Tibial artery (tissue), 4 donors: ENCODE measurements at regions not wholly inside any gene's neighbourhood (a gene's known extent, or its start where the extent isn't known, plus 50 kb on each side); places are given as distances from the start of the nearest gene placed in this dataset.

Source experiments
- DNase-seq, 2 donors: peaks; one replicate each; pipeline ENCODE4 v3.0.0-alpha.2; 2019
- H3K27ac ChIP-seq, 2 donors: fragments of 200-600 bp; sonication (generic) in 1 of 2; 1 replicate in 1 of 2; 2 replicates in 1 of 2; pipeline ENCODE4 v1.5.1; 2018 to 2019; ENCODE audit warnings: mild to moderate bottlenecking in 1 of 2
- H3K27me3 ChIP-seq, 2 donors: fragments of 200-600 bp; sonication (generic) in 1 of 2; one replicate each; pipeline versions ENCODE4 v1.5.1 to v1.6.0; 2016 to 2019
- H3K36me3 ChIP-seq, 3 donors: fragments of 200-600 bp; sonication (generic) in 2 of 3; one replicate each; pipeline ENCODE4 v1.5.1; 2016 to 2019; ENCODE audit warnings: mild to moderate bottlenecking in 2 of 3
- H3K4me1 ChIP-seq, 4 donors: fragments of 200-600 bp; sonication (generic) in 2 of 4; 1 replicate in 3 of 4; 2 replicates in 1 of 4; pipeline ENCODE4 v1.5.1; 2016 to 2019
- H3K4me3 ChIP-seq, 2 donors: fragments of 200-600 bp; sonication (generic) in 1 of 2; 1 replicate in 1 of 2; 2 replicates in 1 of 2; pipeline ENCODE4 v1.5.1; 2018 to 2019; ENCODE audit warnings: mild to moderate bottlenecking in 2 of 2
- H3K9me3 ChIP-seq, 3 donors: fragments of 200-600 bp; sonication (generic) in 1 of 3; one replicate each; pipeline ENCODE4 v1.5.1; 2016 to 2019
- intact Hi-C: fragments of 100-400 bp; cut with DNase I; formaldehyde crosslinking; loops from one replicate; pipeline ENCODE4 v1.15.0; 2023; ENCODE audit warnings: low total_unique reads
- TF ChIP-seq, protein P1 (sequence below), 2 experiments: fragments of 200-600 bp in 1 of 2; fragments of 450-650 bp in 1 of 2; IDR thresholded peaks; one replicate each; pipeline ENCODE4 v1.5.1; 2017 to 2019; ENCODE audit warnings: antibody characterized with exemption in 2 of 2, mild to moderate bottlenecking in 1 of 2, moderate library complexity in 1 of 2

DNA sequence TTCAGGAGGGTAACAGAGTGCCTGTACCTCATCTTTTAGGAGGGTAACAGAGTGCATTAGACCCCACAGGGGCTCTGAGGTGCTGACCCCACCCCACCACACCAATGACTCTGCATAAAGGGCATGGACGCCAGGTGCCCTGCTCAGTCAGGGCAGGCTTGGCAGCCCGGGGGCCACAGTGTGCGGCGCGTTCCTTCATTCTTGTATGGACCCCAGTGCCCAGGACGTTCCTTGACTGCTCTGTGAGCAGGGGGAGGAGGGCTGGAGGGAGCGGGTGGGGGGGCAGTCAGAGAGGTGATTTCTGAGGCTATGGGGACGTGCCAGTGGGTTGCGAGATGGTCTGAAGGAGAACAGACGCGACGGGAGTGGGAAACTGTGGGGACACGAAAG, 168.7 kb upstream of the NCK2 start:
- Histone ChIP-seq H3K27me3 (no peaks in the 10 kb centered on the region), H3K9me3 (no peaks in the 10 kb centered on the region), H3K4me3 (no peak overlapping the region), H3K27ac (no peak overlapping the region), H3K36me3 (no peaks in the 10 kb centered on the region), H3K4me1 (peaks cover 0 to 17% (median 2%) of the 10 kb centered on the region in 4 donors)
- no peak for DNase-seq
- TF ChIP-seq, protein P1, sequence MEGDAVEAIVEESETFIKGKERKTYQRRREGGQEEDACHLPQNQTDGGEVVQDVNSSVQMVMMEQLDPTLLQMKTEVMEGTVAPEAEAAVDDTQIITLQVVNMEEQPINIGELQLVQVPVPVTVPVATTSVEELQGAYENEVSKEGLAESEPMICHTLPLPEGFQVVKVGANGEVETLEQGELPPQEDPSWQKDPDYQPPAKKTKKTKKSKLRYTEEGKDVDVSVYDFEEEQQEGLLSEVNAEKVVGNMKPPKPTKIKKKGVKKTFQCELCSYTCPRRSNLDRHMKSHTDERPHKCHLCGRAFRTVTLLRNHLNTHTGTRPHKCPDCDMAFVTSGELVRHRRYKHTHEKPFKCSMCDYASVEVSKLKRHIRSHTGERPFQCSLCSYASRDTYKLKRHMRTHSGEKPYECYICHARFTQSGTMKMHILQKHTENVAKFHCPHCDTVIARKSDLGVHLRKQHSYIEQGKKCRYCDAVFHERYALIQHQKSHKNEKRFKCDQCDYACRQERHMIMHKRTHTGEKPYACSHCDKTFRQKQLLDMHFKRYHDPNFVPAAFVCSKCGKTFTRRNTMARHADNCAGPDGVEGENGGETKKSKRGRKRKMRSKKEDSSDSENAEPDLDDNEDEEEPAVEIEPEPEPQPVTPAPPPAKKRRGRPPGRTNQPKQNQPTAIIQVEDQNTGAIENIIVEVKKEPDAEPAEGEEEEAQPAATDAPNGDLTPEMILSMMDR (IDR thresholded peaks at IDR 0.05), result no peak
- intact Hi-C loops, result loop anchor here (5.0 to 10.0 kb wide), 3 partner anchors 109 to 519 kb away; no protein-coding TSS in a partner anchor

DNA sequence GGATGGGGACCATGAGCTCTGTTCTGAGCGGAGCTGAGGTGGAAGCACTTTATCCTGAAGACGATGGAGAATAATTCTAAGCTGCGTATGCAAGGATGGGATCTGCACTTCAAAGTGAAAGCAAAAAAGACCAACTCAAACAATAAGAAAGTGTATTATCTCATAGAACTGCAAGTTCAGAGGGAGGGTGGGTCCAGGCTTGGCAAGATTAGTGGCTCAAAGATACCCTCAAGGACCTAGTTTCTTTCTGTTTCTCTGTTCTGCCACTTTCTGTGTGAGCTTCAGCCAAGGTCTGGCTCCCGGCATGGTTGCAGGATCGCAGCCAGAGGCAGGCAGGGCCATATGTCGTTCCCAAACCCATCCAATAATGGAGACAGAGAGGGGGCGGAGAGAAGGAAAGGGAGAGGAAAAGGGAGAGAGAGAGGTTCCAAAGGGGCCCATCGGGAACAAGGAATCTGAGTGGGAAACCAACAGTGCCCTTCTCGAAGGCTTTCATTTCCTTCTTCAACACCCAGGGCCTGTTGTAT, 169.2 kb upstream of the NCK2 start:
- Histone ChIP-seq H3K27ac (no peak overlapping the region), H3K9me3 (no peaks in the 10 kb centered on the region), H3K4me3 (no peak overlapping the region), H3K27me3 (no peaks in the 10 kb centered on the region), H3K36me3 (no peaks in the 10 kb centered on the region), H3K4me1 (peaks cover 0 to 17% (median 2%) of the 10 kb centered on the region in 4 donors)
- TF ChIP-seq, protein P1 (IDR thresholded peaks at IDR 0.05), result no peak
- DNase-seq, result no peak
- intact Hi-C loops, result loop anchor here (5.0 to 10.0 kb wide), 3 partner anchors 109 to 519 kb away; no protein-coding TSS in a partner anchor

DNA sequence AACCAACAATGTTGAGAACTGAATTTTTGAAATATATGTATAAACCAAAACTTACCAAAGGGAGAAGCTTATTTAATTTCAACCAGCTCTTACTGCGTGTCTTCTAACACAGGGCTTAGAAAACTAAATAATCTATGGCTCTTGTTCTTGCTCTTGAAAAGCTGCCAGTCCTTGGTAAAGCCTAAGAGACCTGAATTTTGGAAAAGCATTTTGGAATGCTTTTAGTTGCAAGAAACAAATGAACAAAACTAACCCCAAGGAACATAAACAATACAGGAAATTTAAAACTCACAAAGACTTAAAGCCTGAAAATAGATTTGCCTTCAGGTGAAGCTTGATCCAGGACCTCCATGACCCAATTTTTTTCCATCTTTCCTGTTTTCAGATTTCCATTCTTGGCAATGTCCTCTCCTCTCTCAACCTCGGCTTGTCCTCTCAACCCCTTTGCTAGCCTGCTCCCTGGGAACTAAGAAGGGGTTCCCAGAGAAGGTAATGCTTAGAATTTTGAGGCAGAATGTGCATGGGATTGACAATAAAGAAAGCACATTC, 169.8 kb upstream of the NCK2 start:
- no peak overlapping the region for H3K4me3 ChIP-seq
- H3K4me1 ChIP-seq, result peaks cover 0 to 17% (median 2%) of the 10 kb centered on the region in 4 donors
- TF ChIP-seq, protein P1 (IDR thresholded peaks at IDR 0.05), result no peak
- H3K9me3 ChIP-seq, result no peaks in the 10 kb centered on the region
- no peaks in the 10 kb centered on the region for H3K36me3 ChIP-seq
- DNase-seq, result no peak
- no peaks in the 10 kb centered on the region for H3K27me3 ChIP-seq
- intact Hi-C loops, result loop anchor here (5.0 to 10.0 kb wide), 3 partner anchors 110 to 520 kb away; no protein-coding TSS in a partner anchor
- no peak overlapping the region for H3K27ac ChIP-seq

DNA sequence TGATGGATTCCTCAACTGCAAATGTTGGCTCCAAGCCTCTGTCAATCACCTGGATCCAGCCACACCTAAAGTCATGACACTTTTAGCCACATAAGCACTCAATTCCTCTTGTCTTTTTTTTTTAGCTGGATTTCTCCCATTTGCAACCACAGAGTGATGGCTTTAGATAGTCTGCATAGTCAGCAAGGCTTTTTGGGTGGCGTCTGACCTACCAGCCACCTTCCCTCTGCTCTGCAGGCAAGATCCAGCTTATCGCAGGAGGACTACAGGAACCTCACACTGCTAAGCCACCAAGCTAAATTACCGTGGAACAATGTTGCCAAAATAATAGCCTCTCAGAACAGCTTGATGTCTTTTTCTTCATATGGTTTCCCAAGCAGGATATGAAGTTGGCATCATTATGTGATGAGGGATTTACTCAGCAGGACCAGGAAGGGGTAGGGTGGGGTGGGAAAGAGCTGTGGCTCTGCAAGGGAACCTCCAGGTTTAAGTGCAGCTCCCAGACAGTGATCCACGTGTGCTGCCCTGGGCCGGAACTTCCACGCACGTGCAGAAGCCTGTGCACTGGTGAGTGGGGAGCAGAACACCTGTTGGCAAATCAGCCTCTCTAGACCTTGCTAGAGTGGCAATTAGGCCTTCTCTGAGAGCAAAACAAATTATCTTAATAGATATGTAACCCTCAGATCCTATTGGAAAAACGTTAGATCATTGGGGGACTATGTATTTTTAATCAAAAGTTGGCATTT, 170.6 kb upstream of the NCK2 start:
- Histone ChIP-seq H3K9me3 (no peaks in the 10 kb centered on the region), H3K27ac (no peak overlapping the region), H3K4me3 (no peak overlapping the region), H3K36me3 (no peaks in the 10 kb centered on the region), H3K27me3 (no peaks in the 10 kb centered on the region), H3K4me1 (peaks cover 0 to 17% (median 2%) of the 10 kb centered on the region in 4 donors)
- intact Hi-C loops, result loop anchor here (10.0 kb wide), 2 partner anchors 111 to 521 kb away; no protein-coding TSS in a partner anchor
- TF ChIP-seq, protein P1 (IDR thresholded peaks at IDR 0.05), result no peak
- DNase-seq, result no peak

DNA sequence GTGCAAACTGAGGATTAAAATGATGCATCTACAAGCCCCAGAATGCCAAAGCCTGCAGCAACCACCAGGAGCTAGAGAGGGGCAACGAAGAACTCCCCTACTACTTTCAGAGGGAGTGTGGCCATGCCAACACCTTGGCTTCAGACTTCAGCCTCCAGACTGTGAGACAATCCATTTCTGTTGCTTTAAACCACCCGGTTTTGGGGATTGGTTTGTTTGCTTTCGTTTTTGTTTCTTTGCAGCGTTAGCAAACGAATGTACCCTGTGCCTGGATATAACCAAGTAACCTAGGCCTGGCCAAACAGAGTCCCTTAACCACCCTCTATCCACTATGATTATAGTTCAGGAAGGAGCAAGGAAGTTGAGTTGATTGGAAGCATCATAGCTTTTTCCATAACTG, 171.2 kb upstream of the NCK2 start:
- Histone ChIP-seq H3K4me1 (peaks cover 0 to 17% (median 2%) of the 10 kb centered on the region in 4 donors), H3K4me3 (no peak overlapping the region), H3K9me3 (no peaks in the 10 kb centered on the region), H3K27ac (no peak overlapping the region), H3K36me3 (no peaks in the 10 kb centered on the region), H3K27me3 (no peaks in the 10 kb centered on the region)
- intact Hi-C loops, result loop anchor here (10.0 kb wide), 2 partner anchors 111 to 521 kb away; no protein-coding TSS in a partner anchor
- DNase-seq, result no peak
- TF ChIP-seq, protein P1 (IDR thresholded peaks at IDR 0.05), result no peak
